ENCODE measurements at regions not wholly inside any gene's neighbourhood (a gene's known extent, or its start where the extent isn't known, plus 50 kb on each side); places are given as distances from the start of the nearest gene placed in this dataset.

- H3K4me3 ChIP-seq (replicated peaks in 1 of 2; ENCODE audit: low read depth in 2 of 2, low read length in 2 of 2), result no peak overlapping the region
- peak in 1 of 2 donors; percentile 27 for DNase-seq (ENCODE audit: low read depth in 2 of 2)
- no peak for TF ChIP-seq CTCF (IDR thresholded peaks at IDR 0.05; ENCODE audit: low read depth, low read length)
Measured at GRCh38 chr14:35221462-35221861, 70.7 kb upstream of the PSMA6 start.

DNA sequence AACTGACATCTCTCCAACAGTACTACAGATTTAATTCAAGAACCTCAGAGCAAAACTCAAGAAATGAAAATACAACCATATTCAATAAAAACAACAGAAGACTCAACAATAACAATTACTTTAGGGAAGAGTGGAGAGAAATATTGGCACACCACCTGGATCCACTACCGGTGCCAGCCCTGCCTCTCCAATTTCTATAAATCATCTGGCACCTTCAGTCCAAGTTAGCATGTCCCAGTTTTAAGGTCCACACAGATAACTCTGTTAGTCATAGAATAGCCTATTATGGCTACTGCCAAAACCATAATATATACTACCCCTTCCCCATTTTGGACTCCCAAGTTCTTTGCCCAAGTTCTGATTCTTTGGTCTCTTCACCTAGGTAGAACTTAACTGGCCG, 69.9 kb upstream of the PSMA6 start:
- DNase-seq (ENCODE audit: low read depth in 2 of 2), result no peak
- no peak for TF ChIP-seq CTCF (IDR thresholded peaks at IDR 0.05; ENCODE audit: low read depth, low read length)
- H3K4me3 ChIP-seq (replicated peaks in 1 of 2; ENCODE audit: low read depth in 2 of 2, low read length in 2 of 2), result no peak overlapping the region

GRCh38 chr14:35222872-35223466, 69.2 kb upstream of the PSMA6 start:
- DNase-seq (ENCODE audit: low read depth in 2 of 2), result no peak
- no peak for TF ChIP-seq CTCF (IDR thresholded peaks at IDR 0.05; ENCODE audit: low read depth, low read length)
- no peak overlapping the region for H3K4me3 ChIP-seq (replicated peaks in 1 of 2; ENCODE audit: low read depth in 2 of 2, low read length in 2 of 2)

GRCh38 chr14:35223927-35224326, 68.3 kb upstream of the PSMA6 start:
- no peak for DNase-seq (ENCODE audit: low read depth in 2 of 2)
- no peak for TF ChIP-seq CTCF (IDR thresholded peaks at IDR 0.05; ENCODE audit: low read depth, low read length)
- no peak overlapping the region for H3K4me3 ChIP-seq (replicated peaks in 1 of 2; ENCODE audit: low read depth in 2 of 2, low read length in 2 of 2)

- TF ChIP-seq CTCF (IDR thresholded peaks at IDR 0.05; ENCODE audit: low read depth, low read length), result no peak
- H3K4me3 ChIP-seq (replicated peaks in 1 of 2; ENCODE audit: low read depth in 2 of 2, low read length in 2 of 2), result no peak overlapping the region
- DNase-seq (ENCODE audit: low read depth in 2 of 2), result no peak
Measured at GRCh38 chr14:35224615-35225014, 67.6 kb upstream of the PSMA6 start.

DNA sequence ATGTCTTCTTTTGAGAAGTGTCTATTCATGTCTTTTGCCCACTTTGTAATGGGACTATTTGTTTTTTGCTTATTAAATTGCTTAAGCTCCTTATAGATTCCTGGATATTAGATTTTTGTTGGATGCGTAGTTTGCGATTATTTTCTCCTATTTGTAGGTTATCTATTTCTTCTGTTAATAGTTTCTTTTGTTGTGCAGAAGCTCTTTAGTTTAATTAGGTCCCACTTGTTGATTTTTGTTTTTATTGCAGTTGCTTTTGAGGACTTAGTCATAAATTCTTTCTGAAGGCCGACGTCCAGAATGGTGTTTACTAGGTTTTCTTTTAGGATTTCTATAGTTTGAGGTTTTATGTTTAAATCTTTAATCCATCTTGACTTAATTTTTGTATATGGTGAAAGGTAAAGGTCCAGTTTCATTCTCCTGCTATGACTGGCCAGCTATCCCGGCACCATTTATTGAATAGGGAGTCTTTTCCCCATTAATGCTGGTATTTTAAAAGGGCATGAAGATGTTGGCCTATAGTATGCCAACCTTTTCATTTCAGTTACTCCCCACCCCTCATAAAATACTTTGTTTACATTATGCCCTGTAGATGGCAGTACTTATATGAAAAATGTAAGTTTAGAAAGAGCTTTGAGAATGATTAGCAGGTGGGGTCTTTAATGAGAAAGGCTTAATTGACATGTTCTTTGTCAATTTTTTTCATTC, 62.9 kb upstream of the PSMA6 start:
- DNase-seq (ENCODE audit: low read depth in 2 of 2), result peak; percentile 30 to 39
- no peak for TF ChIP-seq CTCF (IDR thresholded peaks at IDR 0.05; ENCODE audit: low read depth, low read length)
- H3K4me3 ChIP-seq (replicated peaks in 1 of 2; ENCODE audit: low read depth in 2 of 2, low read length in 2 of 2), result no peak overlapping the region

- no peak for TF ChIP-seq CTCF (IDR thresholded peaks at IDR 0.05; ENCODE audit: low read depth, low read length)
- no peak for DNase-seq (ENCODE audit: low read depth in 2 of 2)
- H3K4me3 ChIP-seq (replicated peaks in 1 of 2; ENCODE audit: low read depth in 2 of 2, low read length in 2 of 2), result no peak overlapping the region
Measured at GRCh38 chr14:35229792-35230089, 62.4 kb upstream of the PSMA6 start.
